GM13977 (cell line): ENCODE measurements at regions not wholly inside any gene's neighbourhood (a gene's known extent, or its start where the extent isn't known, plus 50 kb on each side); places are given as distances from the start of the nearest gene placed in this dataset.

Experiments
- DNase-seq: peaks from one replicate; pipeline ENCODE4 v3.0.0; 2012; ENCODE audit warnings: low spot score
- in situ Hi-C: fragments of 300-500 bp; cut with MboI; formaldehyde crosslinking; loops from one replicate; pipeline ENCODE4 v1.12.0; 2022; ENCODE audit warnings: low sequenced_read_pairs, low pct_unique_long_range_greater_than_20kb, mixed read lengths, inconsistent platforms; ENCODE audit not compliant: unreplicated experiment
- TF ChIP-seq, protein P1 (sequence below): IDR thresholded peaks from 2 replicates; pipeline ENCODE4 v1.5.1; 2012; ENCODE audit warnings: mild to moderate bottlenecking, control low read depth; ENCODE audit not compliant: insufficient read depth; ENCODE audit errors: extremely low read depth, missing control alignments

DNA sequence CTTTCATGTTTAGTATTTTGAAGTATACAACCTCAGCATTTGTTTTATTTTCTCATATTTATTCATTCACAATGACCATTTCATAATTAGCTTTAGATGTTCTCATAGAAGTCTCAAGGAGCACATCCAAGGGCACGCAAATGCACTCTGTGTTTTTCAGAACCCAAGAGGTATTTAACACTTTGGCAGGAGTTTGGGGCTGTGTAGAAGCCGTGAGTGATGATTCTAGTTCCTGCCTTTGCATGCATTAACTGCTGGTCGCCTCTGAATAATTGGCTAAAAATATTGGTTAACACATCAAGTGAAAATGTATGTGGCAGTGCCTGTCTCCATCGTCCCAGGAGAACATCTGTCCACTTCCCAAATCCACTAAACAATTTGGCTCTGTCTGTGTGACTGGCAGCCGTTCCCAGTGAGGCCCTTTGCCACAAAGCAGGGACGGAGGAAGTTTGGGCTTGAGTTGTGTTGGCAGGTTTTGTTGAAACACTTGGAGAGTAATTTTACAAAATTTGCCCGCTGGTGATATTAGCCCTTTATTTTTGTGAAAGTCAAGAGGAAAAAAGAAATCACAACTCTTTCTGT is 730.7 kb upstream of the SLIT2 start:
- no peak for DNase-seq
- in situ Hi-C loops: no loop called here
- TF ChIP-seq, protein P1, sequence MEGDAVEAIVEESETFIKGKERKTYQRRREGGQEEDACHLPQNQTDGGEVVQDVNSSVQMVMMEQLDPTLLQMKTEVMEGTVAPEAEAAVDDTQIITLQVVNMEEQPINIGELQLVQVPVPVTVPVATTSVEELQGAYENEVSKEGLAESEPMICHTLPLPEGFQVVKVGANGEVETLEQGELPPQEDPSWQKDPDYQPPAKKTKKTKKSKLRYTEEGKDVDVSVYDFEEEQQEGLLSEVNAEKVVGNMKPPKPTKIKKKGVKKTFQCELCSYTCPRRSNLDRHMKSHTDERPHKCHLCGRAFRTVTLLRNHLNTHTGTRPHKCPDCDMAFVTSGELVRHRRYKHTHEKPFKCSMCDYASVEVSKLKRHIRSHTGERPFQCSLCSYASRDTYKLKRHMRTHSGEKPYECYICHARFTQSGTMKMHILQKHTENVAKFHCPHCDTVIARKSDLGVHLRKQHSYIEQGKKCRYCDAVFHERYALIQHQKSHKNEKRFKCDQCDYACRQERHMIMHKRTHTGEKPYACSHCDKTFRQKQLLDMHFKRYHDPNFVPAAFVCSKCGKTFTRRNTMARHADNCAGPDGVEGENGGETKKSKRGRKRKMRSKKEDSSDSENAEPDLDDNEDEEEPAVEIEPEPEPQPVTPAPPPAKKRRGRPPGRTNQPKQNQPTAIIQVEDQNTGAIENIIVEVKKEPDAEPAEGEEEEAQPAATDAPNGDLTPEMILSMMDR: no peak

DNA sequence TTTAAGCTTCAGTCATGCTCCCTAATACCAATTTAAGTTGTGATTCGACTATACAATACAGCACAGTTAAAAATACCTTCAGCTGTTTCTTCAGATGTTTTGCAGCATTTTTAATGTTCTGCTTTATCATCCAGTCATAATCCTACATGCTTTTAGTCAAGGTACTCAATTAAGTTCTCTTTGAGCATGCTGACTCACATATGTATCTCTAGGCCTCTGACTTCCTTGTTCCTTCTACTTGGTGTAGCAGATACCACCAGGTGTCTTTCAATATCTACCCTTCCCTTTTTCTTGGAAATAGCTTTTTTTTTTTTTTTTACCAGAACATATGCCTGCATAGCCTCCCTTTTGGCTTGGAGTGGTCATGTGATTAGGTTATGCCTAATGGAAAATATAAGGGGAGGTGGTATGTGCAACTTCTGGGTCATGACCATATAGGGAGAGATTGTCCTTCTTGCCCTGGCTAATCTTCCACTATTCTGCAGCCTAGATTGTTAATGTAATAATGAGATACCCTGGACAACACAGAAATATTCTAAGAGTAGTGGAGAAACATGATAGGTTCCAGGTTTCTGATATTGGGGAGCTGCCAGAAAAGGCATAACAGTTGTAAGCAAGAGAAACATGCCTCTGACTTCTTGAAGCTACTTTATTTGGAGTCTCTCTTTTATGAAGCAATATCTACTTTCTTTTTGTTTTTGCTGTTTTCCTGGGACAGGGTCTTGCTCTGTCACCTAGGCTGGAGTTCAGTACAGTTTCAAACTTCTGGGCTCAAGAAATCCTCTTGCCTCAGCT is 737.2 kb upstream of the SLIT2 start:
- TF ChIP-seq, protein P1: no peak
- in situ Hi-C loops: no loop called here
- no peak for DNase-seq

DNA sequence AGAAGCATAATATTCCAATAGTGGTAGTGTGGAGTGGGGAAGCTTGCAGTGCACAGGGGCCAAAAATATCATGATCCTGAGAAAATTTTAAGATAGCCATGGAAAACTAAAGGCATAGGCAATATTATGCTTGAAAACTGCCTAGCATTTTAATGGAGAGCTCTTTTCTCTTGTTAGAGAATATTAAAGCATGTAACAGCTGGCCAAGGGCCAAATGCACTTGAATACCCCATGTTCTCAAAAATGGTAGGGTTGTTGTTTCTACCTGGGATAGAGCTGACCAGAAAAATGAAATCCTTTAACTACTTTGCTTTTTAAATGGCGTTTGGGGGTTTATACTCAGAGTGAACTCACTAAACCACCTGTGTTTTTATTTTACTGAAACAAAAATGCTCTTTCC is 739.6 kb upstream of the SLIT2 start:
- in situ Hi-C loops: no loop called here
- no peak for DNase-seq
- TF ChIP-seq, protein P1: no peak

DNA sequence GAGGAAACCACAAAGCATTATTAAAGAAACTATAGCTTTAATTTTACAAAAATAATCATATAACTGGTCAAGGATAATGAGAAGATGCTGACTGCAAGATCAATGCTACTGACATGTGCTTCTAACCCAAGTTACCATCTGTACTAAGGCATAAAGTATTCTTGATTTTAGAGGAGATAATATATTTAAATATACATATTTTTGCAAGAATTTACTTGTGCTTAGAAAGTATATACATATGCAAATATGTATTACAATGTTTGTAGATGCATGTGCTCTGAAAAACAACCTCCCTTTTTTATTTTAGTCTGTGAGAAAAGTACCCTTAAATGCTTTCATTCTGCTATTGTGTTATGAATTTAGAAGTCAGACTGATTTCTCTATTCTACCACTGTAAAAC is 740.7 kb upstream of the SLIT2 start:
- TF ChIP-seq, protein P1: no peak
- in situ Hi-C loops: no loop called here
- no peak for DNase-seq

DNA sequence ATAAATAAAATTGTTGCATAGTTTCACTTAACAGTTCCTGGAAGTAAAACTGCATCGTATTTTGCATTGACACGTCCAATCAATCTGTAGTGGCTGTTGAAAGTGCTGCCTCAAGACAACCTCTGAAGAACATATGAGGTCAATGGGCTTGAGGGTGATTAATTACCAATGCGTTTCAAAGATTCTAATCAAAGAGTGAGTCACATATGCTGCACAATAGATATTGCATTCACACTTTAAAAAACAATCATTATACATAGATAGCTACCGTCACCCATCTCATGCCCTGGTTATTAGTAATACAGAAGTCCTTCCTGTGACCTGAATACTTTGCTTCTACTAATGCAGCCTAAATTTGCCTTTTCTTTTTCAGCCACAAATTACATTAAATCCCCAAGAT is 743.3 kb upstream of the SLIT2 start:
- TF ChIP-seq, protein P1: no peak
- in situ Hi-C loops: no loop called here
- DNase-seq: no peak

DNA sequence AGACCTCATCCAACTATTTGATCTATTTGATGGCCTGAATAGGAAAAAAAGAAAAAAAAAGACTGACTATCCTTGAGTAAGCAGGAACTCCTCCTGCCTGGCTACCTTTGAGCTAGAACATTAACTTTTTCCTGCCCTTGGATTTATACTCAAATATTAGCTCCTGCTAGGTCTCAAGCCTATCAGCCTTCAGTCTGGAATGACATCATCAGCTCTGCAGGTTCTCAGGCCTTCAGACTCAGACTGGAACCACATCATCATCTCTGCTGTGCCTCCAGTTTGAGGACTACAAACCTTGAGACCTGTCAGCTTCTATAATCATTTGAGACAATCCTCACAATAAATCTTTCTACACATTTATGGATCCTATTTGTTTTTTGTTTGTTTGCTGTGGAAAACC is 754.0 kb upstream of the SLIT2 start:
- DNase-seq: no peak

More for the DNA sequence above, 754.0 kb upstream of the SLIT2 start:
- TF ChIP-seq, protein P1: no peak
- in situ Hi-C loops: no loop called here
